GM21786 (cell line): ENCODE measurements at regions not wholly inside any gene's neighbourhood (a gene's known extent, or its start where the extent isn't known, plus 50 kb on each side); places are given as distances from the start of the nearest gene placed in this dataset.
"Not testable (repeated sequence)": the region's sequence is repeated elsewhere in the genome, so short reads cannot be mapped to it uniquely, and the experiment has no call there.

Experiments
- ATAC-seq: cut with Tn5 transposase; IDR thresholded peaks from one replicate; pipeline ENCODE4 v1.9.1; 2021; ENCODE audit not compliant: unreplicated experiment

- ATAC-seq = no peak
These were observed 224.5 kb upstream of the TAPT1 start for GRCh38 chr4:16450724-16451123.

- ATAC-seq = no peak
These were observed 223.8 kb upstream of the TAPT1 start for GRCh38 chr4:16450031-16450430.

GRCh38 chr4:16449406-16449805, 223.1 kb upstream of the TAPT1 start:
- no peak for ATAC-seq

GRCh38 chr4:16448241-16448840, 222.1 kb upstream of the TAPT1 start:
- ATAC-seq = no peak

GRCh38 chr4:16443504-16444088, 217.3 kb upstream of the TAPT1 start:
- peak; percentile 83 for ATAC-seq

- ATAC-seq = no peak
These were observed 216.0 kb upstream of the TAPT1 start for GRCh38 chr4:16442296-16442695.

- no peak for ATAC-seq
These were observed 213.5 kb upstream of the TAPT1 start for GRCh38 chr4:16439768-16440167.

GRCh38 chr4:16438986-16439385, 212.7 kb upstream of the TAPT1 start:
- no peak for ATAC-seq

- ATAC-seq = no peak
These were observed 211.6 kb upstream of the TAPT1 start for GRCh38 chr4:16437836-16438235.

GRCh38 chr4:16431866-16432265, 205.6 kb upstream of the TAPT1 start:
- ATAC-seq = no peak

- ATAC-seq = no peak
These were observed 192.5 kb upstream of the TAPT1 start for GRCh38 chr4:16418814-16419213.

- ATAC-seq = no peak
These were observed 190.9 kb upstream of the TAPT1 start for GRCh38 chr4:16417198-16417597.

GRCh38 chr4:16416601-16417000, 190.3 kb upstream of the TAPT1 start:
- ATAC-seq = no peak

- ATAC-seq = no peak
These were observed 189.5 kb upstream of the TAPT1 start for GRCh38 chr4:16415751-16416150.

GRCh38 chr4:16413814-16414555, 187.7 kb upstream of the TAPT1 start:
- no peak for ATAC-seq

GRCh38 chr4:16411501-16412085, 185.3 kb upstream of the TAPT1 start:
- no peak for ATAC-seq

- not testable (repeated sequence) for ATAC-seq
These were observed 166.9 kb upstream of the TAPT1 start for GRCh38 chr4:16393216-16393615.

GRCh38 chr4:16391196-16391595, 164.9 kb upstream of the TAPT1 start:
- ATAC-seq = no peak

- no peak for ATAC-seq
These were observed 161.2 kb upstream of the TAPT1 start for GRCh38 chr4:16387448-16387847.

GRCh38 chr4:16386711-16387320, 160.5 kb upstream of the TAPT1 start:
- ATAC-seq = no peak

GRCh38 chr4:16384576-16384975, 158.3 kb upstream of the TAPT1 start:
- ATAC-seq = no peak

- ATAC-seq = no peak
These were observed 156.3 kb upstream of the TAPT1 start for GRCh38 chr4:16382571-16382970.
